Subcutaneous abdominal adipose tissue (tissue), 5 donors: ENCODE measurements at regions not wholly inside any gene's neighbourhood (a gene's known extent, or its start where the extent isn't known, plus 50 kb on each side); places are given as distances from the start of the nearest gene placed in this dataset.

Experiments
- H3K27ac ChIP-seq: one replicate; pipeline ENCODE4 v1.7.0; 2013; ENCODE audit warnings: low read depth, mild to moderate bottlenecking, inconsistent platforms, low read length, moderate library complexity
- H3K27me3 ChIP-seq, 5 donors: one replicate each; pipeline ENCODE4 v1.7.0; 2013; ENCODE audit warnings: low read length in 5 of 5, inconsistent platforms in 1 of 5; ENCODE audit not compliant: control insufficient read depth in 5 of 5, insufficient read depth in 4 of 5
- H3K36me3 ChIP-seq, 5 donors: one replicate each; pipeline ENCODE4 v1.7.0; 2013; ENCODE audit warnings: low read length in 5 of 5; ENCODE audit not compliant: control insufficient read depth in 5 of 5, insufficient read depth in 5 of 5
- H3K4me1 ChIP-seq, 5 donors: one replicate each; pipeline ENCODE4 v1.7.0; 2013; ENCODE audit warnings: low read length in 5 of 5, mild to moderate bottlenecking in 3 of 5, moderate library complexity in 1 of 5; ENCODE audit not compliant: control insufficient read depth in 5 of 5, insufficient read depth in 5 of 5
- H3K4me3 ChIP-seq, 5 donors: one replicate each; pipeline ENCODE4 v1.7.0; 2013; ENCODE audit warnings: low read length in 5 of 5, low read depth in 1 of 5
- H3K9ac ChIP-seq, 5 donors: one replicate each; pipeline ENCODE4 v1.7.0; 2013; ENCODE audit warnings: low read length in 5 of 5, mild to moderate bottlenecking in 4 of 5, moderate library complexity in 3 of 5
- H3K9me3 ChIP-seq, 5 donors: one replicate each; pipeline ENCODE4 v1.7.0; 2013; ENCODE audit warnings: low read length in 5 of 5; ENCODE audit not compliant: control insufficient read depth in 5 of 5
- donor health status: healthy.
- donor health status: healthy.
- donor health status: healthy.
- donor health status: healthy.
- donor health status: healthy.

GRCh38 chr18:67010919-67011318 is 407.0 kb upstream of the CDH19 start:
- H3K4me3 ChIP-seq = no peak overlapping the region
- H3K27me3 ChIP-seq = no peaks in the 10 kb centered on the region
- H3K36me3 ChIP-seq = no peaks in the 10 kb centered on the region
- no peak overlapping the region for H3K9ac ChIP-seq
- H3K9me3 ChIP-seq = no peaks in the 10 kb centered on the region
- H3K4me1 ChIP-seq = no peaks in the 10 kb centered on the region
- no peak overlapping the region for H3K27ac ChIP-seq

- Histone ChIP-seq H3K36me3 (no peaks in the 10 kb centered on the region), H3K9me3 (no peaks in the 10 kb centered on the region), H3K27me3 (no peaks in the 10 kb centered on the region), H3K27ac (no peak overlapping the region), H3K4me3 (no peak overlapping the region), H3K9ac (no peak overlapping the region), H3K4me1 (no peaks in the 10 kb centered on the region)
Observed at GRCh38 chr18:67007999-67008398, 404.1 kb upstream of the CDH19 start.

- no peaks in the 10 kb centered on the region for H3K4me1 ChIP-seq
- H3K4me3 ChIP-seq = no peak overlapping the region
- no peaks in the 10 kb centered on the region for H3K9me3 ChIP-seq
- H3K36me3 ChIP-seq = no peaks in the 10 kb centered on the region
- no peak overlapping the region for H3K27ac ChIP-seq
- H3K27me3 ChIP-seq = no peaks in the 10 kb centered on the region
- H3K9ac ChIP-seq = no peak overlapping the region
Observed at GRCh38 chr18:67007085-67007484, 403.2 kb upstream of the CDH19 start.

- Histone ChIP-seq H3K9me3 (no peaks in the 10 kb centered on the region), H3K4me3 (no peak overlapping the region), H3K4me1 (no peaks in the 10 kb centered on the region), H3K36me3 (no peaks in the 10 kb centered on the region), H3K27me3 (no peaks in the 10 kb centered on the region), H3K9ac (no peak overlapping the region), H3K27ac (no peak overlapping the region)
Observed at GRCh38 chr18:67001052-67001451, 397.2 kb upstream of the CDH19 start.

- Histone ChIP-seq H3K4me3 (no peak overlapping the region), H3K27me3 (no peaks in the 10 kb centered on the region), H3K4me1 (no peaks in the 10 kb centered on the region), H3K9ac (no peak overlapping the region), H3K36me3 (no peaks in the 10 kb centered on the region), H3K9me3 (no peaks in the 10 kb centered on the region), H3K27ac (no peak overlapping the region)
Observed at GRCh38 chr18:66999003-66999402, 395.1 kb upstream of the CDH19 start.

- Histone ChIP-seq H3K4me3 (no peak overlapping the region), H3K4me1 (no peaks in the 10 kb centered on the region), H3K27ac (no peak overlapping the region), H3K27me3 (no peaks in the 10 kb centered on the region), H3K9me3 (no peaks in the 10 kb centered on the region), H3K9ac (no peak overlapping the region), H3K36me3 (no peaks in the 10 kb centered on the region)
Observed at GRCh38 chr18:66995270-66995669, 391.4 kb upstream of the CDH19 start.

- Histone ChIP-seq H3K27me3 (no peaks in the 10 kb centered on the region), H3K27ac (no peak overlapping the region), H3K4me1 (no peaks in the 10 kb centered on the region), H3K36me3 (no peaks in the 10 kb centered on the region), H3K4me3 (no peak overlapping the region), H3K9me3 (no peaks in the 10 kb centered on the region), H3K9ac (no peak overlapping the region)
Observed at GRCh38 chr18:66994790-66995189, 390.9 kb upstream of the CDH19 start.

GRCh38 chr18:66993492-66993891 is 389.6 kb upstream of the CDH19 start:
- H3K36me3 ChIP-seq = no peaks in the 10 kb centered on the region
- no peak overlapping the region for H3K9ac ChIP-seq
- no peaks in the 10 kb centered on the region for H3K4me1 ChIP-seq
- no peak overlapping the region for H3K4me3 ChIP-seq
- no peaks in the 10 kb centered on the region for H3K27me3 ChIP-seq
- H3K27ac ChIP-seq = no peak overlapping the region
- no peaks in the 10 kb centered on the region for H3K9me3 ChIP-seq

- no peak overlapping the region for H3K27ac ChIP-seq
- no peak overlapping the region for H3K9ac ChIP-seq
- no peaks in the 10 kb centered on the region for H3K4me1 ChIP-seq
- H3K4me3 ChIP-seq = no peak overlapping the region
- no peaks in the 10 kb centered on the region for H3K36me3 ChIP-seq
- H3K27me3 ChIP-seq = peaks cover 0 to 4% (median 0%) of the 10 kb centered on the region in 5 donors
- H3K9me3 ChIP-seq = no peaks in the 10 kb centered on the region
Observed at GRCh38 chr18:66990909-66991308, 387.0 kb upstream of the CDH19 start.

GRCh38 chr18:66979009-66979408 is 375.1 kb upstream of the CDH19 start:
- peaks cover 0 to 2% (median 0%) of the 10 kb centered on the region in 5 donors for H3K9me3 ChIP-seq
- no peak overlapping the region for H3K27ac ChIP-seq
- no peaks in the 10 kb centered on the region for H3K4me1 ChIP-seq
- no peaks in the 10 kb centered on the region for H3K36me3 ChIP-seq
- no peaks in the 10 kb centered on the region for H3K27me3 ChIP-seq
- no peak overlapping the region for H3K4me3 ChIP-seq
- no peak overlapping the region for H3K9ac ChIP-seq

- no peak overlapping the region for H3K9ac ChIP-seq
- no peaks in the 10 kb centered on the region for H3K4me1 ChIP-seq
- no peak overlapping the region for H3K27ac ChIP-seq
- H3K27me3 ChIP-seq = no peaks in the 10 kb centered on the region
- no peaks in the 10 kb centered on the region for H3K36me3 ChIP-seq
- no peaks in the 10 kb centered on the region for H3K9me3 ChIP-seq
- H3K4me3 ChIP-seq = no peak overlapping the region
Observed at GRCh38 chr18:66972681-66973080, 368.8 kb upstream of the CDH19 start.
